Activated CD8-positive, alpha-beta memory T cell treated with anti-CD3 and anti-CD28 coated beads, Interleukin-2, amount 50 U/mL, for 24 hours (primary cell): ENCODE measurements at regions not wholly inside any gene's neighbourhood (a gene's known extent, or its start where the extent isn't known, plus 50 kb on each side); places are given as distances from the start of the nearest gene placed in this dataset.
"Not testable (repeated sequence)": the region's sequence is repeated elsewhere in the genome, so short reads cannot be mapped to it uniquely, and the experiment has no call there.

Source experiments
- DNase-seq: peaks from one replicate; pipeline ENCODE4 v3.0.0-alpha.2; 2020; ENCODE audit errors: extremely low read depth

GRCh38 chr6:98036344-98036923 is 753.4 kb upstream of the MMS22L start:
- DNase-seq: no peak

DNA sequence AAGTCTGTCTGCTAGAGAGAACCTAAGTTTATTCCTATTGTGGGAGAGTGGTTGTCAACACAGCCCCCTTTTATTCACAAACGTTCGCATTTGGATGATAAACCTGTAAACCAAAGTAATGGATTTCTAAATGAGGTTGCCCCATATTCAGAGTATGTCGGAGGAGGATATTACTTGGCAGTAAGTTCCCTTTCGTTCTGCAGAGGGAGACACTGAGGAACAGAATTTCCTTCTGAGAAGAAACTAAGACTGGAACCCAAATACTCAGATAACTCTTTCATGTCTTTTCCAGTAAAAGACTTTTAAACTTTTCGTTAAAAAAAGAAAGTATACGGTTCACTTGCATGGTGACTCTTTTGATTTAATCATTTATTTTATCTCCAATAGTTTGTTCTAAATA is 754.6 kb upstream of the MMS22L start:
- no peak for DNase-seq

- DNase-seq: no peak
These were observed 756.4 kb upstream of the MMS22L start for GRCh38 chr6:98039443-98039842.

- no peak for DNase-seq
These were observed 757.0 kb upstream of the MMS22L start for GRCh38 chr6:98039904-98040607.

- no peak for DNase-seq
These were observed 758.0 kb upstream of the MMS22L start for GRCh38 chr6:98041056-98041455.

- no peak for DNase-seq
These were observed 758.9 kb upstream of the MMS22L start for GRCh38 chr6:98041921-98042320.

DNA sequence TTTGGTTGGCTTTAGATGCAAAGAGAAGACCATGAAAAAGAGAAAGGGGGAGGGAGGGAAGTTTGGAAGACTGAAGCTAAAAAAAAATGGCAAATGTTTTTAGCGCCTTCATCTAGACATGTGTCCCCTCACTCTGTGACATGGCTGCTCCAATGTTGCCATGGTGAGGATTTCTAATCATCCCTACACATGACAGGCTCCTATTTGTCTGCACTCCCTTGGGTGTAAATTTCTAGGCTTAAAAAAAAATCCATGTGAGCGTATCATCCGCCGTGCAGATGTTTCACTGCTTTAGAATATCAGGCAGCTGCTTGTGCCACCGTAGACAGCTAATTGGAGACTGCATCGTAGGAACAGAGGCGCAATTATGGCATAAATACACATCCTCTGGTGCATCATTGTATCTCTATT is 761.1 kb upstream of the MMS22L start:
- DNase-seq: no peak

DNA sequence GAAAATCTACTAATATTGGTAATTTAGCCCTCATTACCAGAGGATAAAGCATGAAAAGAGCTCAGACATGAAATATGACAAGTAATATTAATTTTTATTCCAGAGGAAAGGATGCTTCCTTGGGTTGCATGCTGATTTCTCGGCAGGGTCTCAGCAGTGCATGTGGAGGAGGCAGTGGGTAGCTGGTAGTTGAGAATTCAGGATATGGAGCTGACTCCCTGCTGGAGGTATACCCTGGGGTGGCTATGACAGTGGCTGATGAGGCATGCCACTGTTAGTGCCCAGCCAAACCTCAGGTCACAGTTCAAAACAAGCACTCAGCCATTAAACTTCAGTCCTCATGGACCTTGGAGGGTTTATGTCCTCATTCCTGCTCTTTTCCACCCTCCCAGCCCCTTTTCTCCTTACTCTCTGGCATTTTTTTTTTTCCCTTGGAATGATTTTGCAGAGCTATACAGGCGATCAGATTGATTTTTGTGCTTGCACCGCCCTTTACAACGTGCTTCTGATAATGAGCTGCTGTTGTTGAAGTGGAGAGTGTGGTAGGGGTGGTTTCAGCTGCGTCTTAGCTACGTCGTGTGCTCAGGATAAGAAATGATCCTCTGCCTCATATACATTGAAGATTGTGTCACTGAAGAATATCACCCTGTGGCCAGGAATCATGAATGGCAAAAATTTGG is 761.9 kb upstream of the MMS22L start:
- no peak for DNase-seq

DNA sequence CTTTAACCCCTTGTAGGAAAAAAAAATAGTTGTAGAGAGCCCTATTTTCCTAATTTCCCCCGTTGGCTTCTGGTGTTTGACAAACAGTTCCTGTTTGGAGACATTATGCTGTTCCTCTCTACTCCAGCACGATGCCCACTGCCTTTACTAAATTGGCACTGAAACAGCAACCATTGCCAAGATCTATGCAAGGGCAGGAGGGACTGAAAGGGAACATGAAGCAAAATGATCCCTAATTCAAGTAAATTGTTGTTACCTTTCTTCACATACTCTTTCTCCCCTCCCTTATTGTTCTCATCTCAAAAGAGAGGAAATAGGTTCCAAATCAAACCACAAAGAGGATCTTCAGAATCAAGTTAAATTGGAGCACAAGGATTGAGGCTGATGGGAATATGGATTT is 764.1 kb upstream of the MMS22L start:
- no peak for DNase-seq

GRCh38 chr6:98047871-98048270 is 764.9 kb upstream of the MMS22L start:
- no peak for DNase-seq

GRCh38 chr6:98054453-98054852 is 771.4 kb upstream of the MMS22L start:
- DNase-seq: no peak

DNA sequence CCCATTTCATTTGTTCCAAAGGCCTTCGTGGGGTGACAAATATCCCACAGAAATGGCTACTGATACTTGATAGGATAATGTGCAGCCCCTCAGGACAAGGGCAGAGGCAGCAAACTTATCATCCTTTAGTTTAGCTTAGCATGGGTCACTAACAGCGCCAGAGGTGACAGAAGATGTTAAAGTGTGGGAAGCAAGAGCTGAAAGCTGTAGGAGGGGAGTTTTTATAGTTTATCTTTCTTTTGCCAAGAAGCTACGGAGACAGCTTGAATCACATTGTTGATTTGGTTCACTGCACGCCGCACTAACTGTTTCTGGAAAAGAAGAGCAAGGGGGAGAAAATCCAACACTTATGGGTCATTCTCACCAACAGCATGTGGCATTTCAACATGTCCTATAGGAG is 773.9 kb upstream of the MMS22L start:
- no peak for DNase-seq

GRCh38 chr6:98067375-98067774 is 767.0 kb upstream of the POU3F2 start:
- no peak for DNase-seq

GRCh38 chr6:98088537-98088936 is 745.8 kb upstream of the POU3F2 start:
- not testable (repeated sequence) for DNase-seq

DNA sequence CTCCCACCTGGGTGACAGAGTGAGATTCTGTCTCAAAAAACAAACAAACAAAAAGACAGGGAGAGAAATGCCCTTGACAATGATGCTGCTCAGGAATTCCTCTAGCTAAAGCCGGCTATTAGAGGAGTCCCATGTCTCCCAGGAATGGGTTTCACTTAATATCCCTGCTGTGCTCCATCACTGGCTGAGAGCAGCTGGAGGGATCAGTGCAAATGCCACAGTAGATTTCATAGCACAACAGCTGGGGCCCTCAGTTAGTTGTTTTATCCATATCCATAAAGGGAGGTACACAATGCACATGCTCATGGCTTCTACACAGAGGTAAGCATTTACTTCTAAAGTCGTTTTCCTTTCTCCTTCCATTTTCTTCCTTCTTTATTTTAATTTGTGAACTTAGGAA is 742.0 kb upstream of the POU3F2 start:
- DNase-seq: no peak

- no peak for DNase-seq
These were observed 739.7 kb upstream of the POU3F2 start for GRCh38 chr6:98094696-98095095.

- no peak for DNase-seq
These were observed 726.6 kb upstream of the POU3F2 start for GRCh38 chr6:98107801-98108200.

DNA sequence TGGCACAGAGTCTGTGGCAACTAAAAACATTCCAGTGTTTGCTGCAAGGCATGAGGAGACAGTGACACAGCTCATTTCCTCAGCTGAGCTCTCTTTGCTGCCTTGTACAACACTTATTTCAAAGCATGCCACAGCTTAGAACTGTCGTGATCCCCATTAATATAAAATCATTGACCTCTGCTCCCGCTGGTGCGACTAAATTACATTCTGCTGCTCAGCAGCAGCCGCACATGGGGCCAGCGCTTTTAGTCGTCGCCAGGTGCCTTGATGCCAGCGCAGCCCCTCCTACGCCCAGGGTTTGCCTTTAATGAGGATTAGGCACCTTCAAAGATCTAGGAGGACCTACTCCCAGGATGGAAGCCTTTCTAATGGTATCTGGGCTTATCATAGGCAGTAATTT is 717.9 kb upstream of the POU3F2 start:
- DNase-seq: no peak

DNA sequence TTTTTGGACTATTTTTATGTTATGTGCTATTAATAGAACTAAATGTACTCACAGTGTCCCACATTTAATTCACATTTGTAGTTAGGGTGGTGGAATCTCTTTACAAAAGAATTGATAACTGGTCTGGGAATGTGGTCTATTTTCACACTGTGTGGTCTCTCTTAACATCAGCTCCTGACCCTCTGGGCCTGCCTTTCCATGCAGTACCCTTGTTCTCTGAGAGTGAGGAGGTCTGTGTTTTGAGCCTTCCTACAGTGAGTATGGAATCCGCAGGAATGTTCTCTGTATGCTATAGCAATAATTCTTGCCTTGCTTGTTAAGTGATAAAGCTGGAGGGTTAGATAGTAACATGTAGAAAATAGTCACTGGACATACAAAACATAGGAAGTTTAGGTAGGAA is 717.3 kb upstream of the POU3F2 start:
- DNase-seq: no peak

GRCh38 chr6:98118397-98119045 is 715.9 kb upstream of the POU3F2 start:
- no peak for DNase-seq

GRCh38 chr6:98124171-98124570 is 710.2 kb upstream of the POU3F2 start:
- DNase-seq: no peak

- DNase-seq: no peak
These were observed 702.9 kb upstream of the POU3F2 start for GRCh38 chr6:98131290-98131990.
